T-cell (primary cell): ENCODE measurements at regions not wholly inside any gene's neighbourhood (a gene's known extent, or its start where the extent isn't known, plus 50 kb on each side); places are given as distances from the start of the nearest gene placed in this dataset.

Experiments used
- ATAC-seq, 4 experiments: fragments of 200-7000 bp in 3 of 4; fragments of 150-1000 bp in 1 of 4; cut with Tn5 transposase; replicated peaks in 1 of 4; 1 replicate in 3 of 4; 2 replicates in 1 of 4; pipeline ENCODE4 v1.10.0; 2021; ENCODE audit warnings: moderate library complexity in 3 of 4, mild to moderate bottlenecking in 2 of 4, moderate number of reproducible peaks in 1 of 4
- CTCF ChIA-PET, 2 donors: fragments of 300-600 bp; sonication (Branson Sonifier 250); formaldehyde crosslinking; loops; one replicate each; lab custom pipeline; 2022; ENCODE audit warnings: antibody characterized with exemption in 2 of 2; lab: Charles Lee
- POLR2A ChIA-PET, 2 donors: fragments of 300-600 bp; sonication (Branson Sonifier 250); formaldehyde crosslinking; loops; one replicate each; lab custom pipeline; 2022; ENCODE audit warnings: antibody characterized with exemption in 2 of 2; lab: Charles Lee
- DNase-seq, 35 experiments: peaks; one replicate each; pipeline versions ENCODE4 v3.0.0 to v3.0.0-alpha.2; 2013 to 2023
- H3K27ac ChIP-seq: one replicate; pipeline ENCODE4 v1.5.1; 2013; ENCODE audit warnings: low read length
- H3K27me3 ChIP-seq, 2 experiments: replicated peaks in 1 of 2; 1 replicate in 1 of 2; 2 replicates in 1 of 2; pipeline versions ENCODE4 v1.6.1 to v1.7.0; 2013; ENCODE audit warnings: low read length in 1 of 2, mixed read lengths in 1 of 2; ENCODE audit not compliant: control insufficient read depth in 2 of 2, insufficient read depth in 2 of 2; ENCODE audit errors: extremely low read depth in 1 of 2
- H3K36me3 ChIP-seq, 2 donors: 1 replicate in 1 of 2; 2 replicates in 1 of 2; pipeline versions ENCODE4 v1.6.1 to v1.7.0; 2013; ENCODE audit warnings: low read length in 1 of 2; ENCODE audit not compliant: control insufficient read depth in 2 of 2, insufficient read depth in 1 of 2; ENCODE audit errors: extremely low read depth in 1 of 2
- H3K4me1 ChIP-seq, 2 experiments: 1 replicate in 1 of 2; 2 replicates in 1 of 2; pipeline versions ENCODE4 v1.6.1 to v1.7.0; 2013; ENCODE audit warnings: low read length in 2 of 2, mixed read lengths in 1 of 2; ENCODE audit not compliant: insufficient read depth in 2 of 2, control insufficient read depth in 1 of 2; ENCODE audit errors: extremely low read depth in 1 of 2
- H3K4me3 ChIP-seq, 2 donors: 1 replicate in 1 of 2; 2 replicates in 1 of 2; pipeline versions ENCODE4 v1.5.1 to v1.7.0; 2013; ENCODE audit warnings: mild to moderate bottlenecking in 2 of 2, low read length in 1 of 2, moderate library complexity in 1 of 2; ENCODE audit not compliant: control insufficient read depth in 1 of 2; ENCODE audit errors: extremely low read depth in 1 of 2
- H3K9me3 ChIP-seq: 2 replicates; pipeline ENCODE4 v1.7.0; 2013
- H3K27ac Mint-ChIP-seq, 2 donors: one replicate each; pipeline ENCODE4 v1.8.0; 2020 to 2021; ENCODE audit warnings: mild to moderate bottlenecking in 2 of 2, mixed read lengths in 2 of 2
- H3K27me3 Mint-ChIP-seq, 2 donors: one replicate each; pipeline ENCODE4 v1.8.0; 2021 to 2022; ENCODE audit warnings: mixed read lengths in 2 of 2
- H3K36me3 Mint-ChIP-seq: one replicate; pipeline ENCODE4 v1.8.0; 2021; ENCODE audit warnings: mixed read lengths
- H3K4me1 Mint-ChIP-seq, 3 donors: one replicate each; pipeline ENCODE4 v1.8.0; 2020 to 2022; ENCODE audit warnings: mixed read lengths in 3 of 3, mild to moderate bottlenecking in 1 of 3
- H3K4me3 Mint-ChIP-seq, 3 donors: one replicate each; pipeline ENCODE4 v1.8.0; 2020 to 2022; ENCODE audit warnings: mild to moderate bottlenecking in 3 of 3, mixed read lengths in 3 of 3, moderate library complexity in 3 of 3
- H3K9me3 Mint-ChIP-seq, 3 donors: one replicate each; pipeline ENCODE4 v1.8.0; 2020 to 2022; ENCODE audit warnings: mixed read lengths in 3 of 3
- WGBS: methylation state at CpG from one replicate; pipeline ENCODE4 v1.1.5; 2013; ENCODE audit warnings: missing lambda C conversion rate; ENCODE audit not compliant: insufficient coverage; 5-methylcytosine and 5-hydroxymethylcytosine counted together

DNA sequence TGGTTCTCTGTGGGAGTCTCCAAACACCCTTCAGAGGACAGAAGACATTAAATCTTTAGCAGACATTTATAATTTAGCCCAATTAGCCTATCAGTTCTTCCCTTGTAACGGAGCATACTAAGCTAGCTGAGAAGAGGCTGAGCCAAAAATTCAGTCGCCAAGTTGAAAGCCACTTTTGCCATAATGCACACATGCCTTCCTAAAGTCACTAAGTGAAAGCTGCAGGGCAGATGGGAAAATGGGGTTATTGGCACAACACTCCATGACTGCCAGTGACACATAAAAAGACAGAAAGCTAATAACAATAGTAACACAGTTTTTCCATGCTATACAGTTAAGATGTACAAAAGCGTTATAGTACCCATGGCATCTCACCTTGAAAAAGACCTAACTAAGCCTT, 176.2 kb downstream of the DIRAS2 start:
- no peak for DNase-seq
- H3K27ac Mint-ChIP-seq: no peak overlapping the region
- Histone ChIP-seq H3K4me3 (no peak overlapping the region), H3K27ac (no peak overlapping the region), H3K4me1 (no peaks in the 10 kb centered on the region), H3K9me3 (no peaks in the 10 kb centered on the region), H3K27me3 (peaks cover 2 to 6% of the 10 kb centered on the region in 2 experiments), H3K36me3 (no peaks in the 10 kb centered on the region)
- no peak for ATAC-seq
- no peaks in the 10 kb centered on the region for H3K9me3 Mint-ChIP-seq
- ChIA-PET CTCF (no interaction called here), POLR2A (no interaction called here)
- H3K4me1 Mint-ChIP-seq: no peaks in the 10 kb centered on the region
- no CpG with 5 or more reads among the region's 3 CpGs for WGBS
- H3K4me3 Mint-ChIP-seq: no peak overlapping the region
- H3K36me3 Mint-ChIP-seq: no peaks in the 10 kb centered on the region
- H3K27me3 Mint-ChIP-seq: peaks cover 0 to 9% of the 10 kb centered on the region in 2 donors

DNA sequence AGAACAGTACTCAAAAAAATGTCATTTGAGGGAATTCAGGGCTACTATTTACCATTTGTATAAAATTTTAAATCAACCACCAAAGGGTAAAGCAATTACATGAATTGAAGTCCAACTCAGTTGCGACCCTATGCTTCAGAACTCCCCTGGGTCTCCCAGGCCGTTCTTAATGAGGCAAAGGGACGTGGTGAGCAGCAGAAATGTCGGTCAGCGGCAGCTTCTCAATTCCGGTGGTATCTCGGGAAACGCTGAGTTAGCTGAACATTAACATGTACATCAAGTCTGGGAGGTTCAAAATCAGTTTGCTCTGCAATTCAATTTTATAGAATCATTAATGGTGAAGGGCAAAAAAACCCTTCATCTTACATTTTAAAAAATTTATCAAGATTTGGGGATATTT, 173.2 kb downstream of the DIRAS2 start:
- no peaks in the 10 kb centered on the region for H3K36me3 Mint-ChIP-seq
- CTCF ChIA-PET: no interaction called here
- Histone ChIP-seq H3K4me3 (no peak overlapping the region), H3K27ac (no peak overlapping the region), H3K36me3 (no peaks in the 10 kb centered on the region), H3K9me3 (no peaks in the 10 kb centered on the region), H3K4me1 (no peaks in the 10 kb centered on the region), H3K27me3 (peaks cover 2 to 3% of the 10 kb centered on the region in 2 experiments)
- H3K4me3 Mint-ChIP-seq: no peak overlapping the region
- WGBS: 100% methylated on average over 2 of the region's 8 CpGs
- DNase-seq (no peak), ATAC-seq (no peak)
- POLR2A ChIA-PET: no interaction called here
- H3K9me3 Mint-ChIP-seq: no peaks in the 10 kb centered on the region
- no peak overlapping the region for H3K27ac Mint-ChIP-seq
- peaks cover 5 to 10% of the 10 kb centered on the region in 2 donors for H3K27me3 Mint-ChIP-seq
- H3K4me1 Mint-ChIP-seq: no peaks in the 10 kb centered on the region

DNA sequence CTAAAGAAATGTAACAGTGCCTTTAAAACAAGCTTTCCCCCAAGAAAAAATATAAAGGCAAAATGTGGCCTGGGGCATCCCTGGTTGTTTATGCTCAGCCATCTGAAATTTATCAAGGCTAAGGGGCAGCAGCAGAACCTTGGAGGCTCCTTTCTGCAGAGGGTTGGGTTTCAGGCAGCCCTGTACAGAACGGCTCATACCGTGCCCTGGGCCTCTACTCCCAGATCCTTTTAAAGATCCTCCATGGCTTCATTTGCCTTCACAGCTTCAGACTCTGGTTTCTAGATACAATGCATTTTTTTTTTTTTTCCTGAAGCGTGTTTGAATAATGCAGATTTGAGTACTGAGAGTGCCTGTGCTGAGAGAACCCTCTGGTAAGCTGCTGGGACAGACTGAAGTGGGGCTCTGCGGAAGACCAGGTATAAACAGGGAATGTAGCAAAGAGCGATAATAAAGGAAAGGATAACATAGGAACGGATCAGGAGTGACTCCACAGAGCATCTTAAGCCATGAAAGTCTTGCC, 172.7 kb downstream of the DIRAS2 start:
- H3K27me3 Mint-ChIP-seq: peaks cover 6 to 10% of the 10 kb centered on the region in 2 donors

DNA sequence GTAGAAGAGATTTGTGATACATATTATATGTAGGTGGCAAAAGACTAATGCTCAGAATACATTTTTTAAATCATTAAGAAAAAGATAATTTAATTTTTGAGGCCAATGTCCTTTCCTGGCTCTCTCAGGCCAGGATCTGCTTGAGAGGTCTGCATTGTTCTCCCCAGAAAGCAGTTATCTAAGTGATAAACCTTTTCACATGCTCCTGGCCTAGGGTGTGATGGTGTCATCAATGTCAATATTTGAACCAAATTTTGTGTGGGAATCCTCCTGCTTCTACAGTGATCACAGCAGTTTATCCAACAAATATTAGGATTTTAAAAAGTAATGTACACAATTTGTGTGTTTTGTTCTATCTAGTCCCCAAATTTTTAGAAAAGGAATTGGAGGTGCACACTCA, 166.6 kb downstream of the DIRAS2 start:
- H3K27ac Mint-ChIP-seq: no peak overlapping the region
- CTCF ChIA-PET: no interaction called here
- no peak for DNase-seq
- peaks cover under 1 to 8% of the 10 kb centered on the region in 2 experiments for H3K27me3 ChIP-seq
- POLR2A ChIA-PET: no interaction called here
- no peaks in the 10 kb centered on the region for H3K36me3 Mint-ChIP-seq
- no peaks in the 10 kb centered on the region for H3K36me3 ChIP-seq
- H3K4me1 ChIP-seq: no peaks in the 10 kb centered on the region
- H3K4me3 Mint-ChIP-seq: no peak overlapping the region
- H3K4me1 Mint-ChIP-seq: no peaks in the 10 kb centered on the region
- H3K9me3 Mint-ChIP-seq: no peaks in the 10 kb centered on the region
- no peaks in the 10 kb centered on the region for H3K9me3 ChIP-seq
- peaks cover 10 to 11% of the 10 kb centered on the region in 2 donors for H3K27me3 Mint-ChIP-seq
- ATAC-seq: no peak
- no peak overlapping the region for H3K4me3 ChIP-seq
- H3K27ac ChIP-seq: no peak overlapping the region

More for the DNA sequence above, 172.7 kb downstream of the DIRAS2 start:
- Mint-ChIP-seq H3K4me3 (no peak overlapping the region), H3K27ac (no peak overlapping the region), H3K9me3 (no peaks in the 10 kb centered on the region), H3K4me1 (no peaks in the 10 kb centered on the region), H3K36me3 (no peaks in the 10 kb centered on the region)
- Histone ChIP-seq H3K4me1 (no peaks in the 10 kb centered on the region), H3K27me3 (peaks cover 2 to 3% of the 10 kb centered on the region in 2 experiments), H3K9me3 (no peaks in the 10 kb centered on the region), H3K4me3 (no peak overlapping the region), H3K27ac (no peak overlapping the region), H3K36me3 (no peaks in the 10 kb centered on the region)
- WGBS: 100% methylated on average over 2 of the region's 6 CpGs
- ChIA-PET CTCF (no interaction called here), POLR2A (no interaction called here)
- DNase-seq (no peak), ATAC-seq (no peak)

DNA sequence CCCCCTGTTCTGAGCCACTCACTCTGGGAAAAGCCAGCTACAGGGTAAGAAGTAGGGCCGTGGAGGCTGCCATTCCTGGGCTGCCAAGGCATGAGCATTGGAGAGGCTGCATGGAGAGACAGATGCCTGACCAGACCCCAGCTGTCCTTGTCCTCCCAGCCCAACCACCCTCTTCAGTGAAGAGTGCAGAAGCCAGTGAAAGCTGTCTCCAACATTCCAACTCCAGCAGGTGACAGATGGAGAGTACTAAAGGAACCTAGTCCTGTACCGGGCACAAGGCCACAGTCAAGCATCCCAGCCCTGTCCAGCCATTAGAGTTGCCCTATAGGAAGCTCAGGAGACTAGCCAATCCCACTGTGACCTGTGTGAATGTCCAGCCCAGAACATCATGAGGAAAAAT, 165.1 kb downstream of the DIRAS2 start:
- Histone ChIP-seq H3K4me1 (no peaks in the 10 kb centered on the region), H3K9me3 (no peaks in the 10 kb centered on the region), H3K4me3 (no peak overlapping the region), H3K27ac (no peak overlapping the region), H3K27me3 (peaks cover 0 to 8% of the 10 kb centered on the region in 2 experiments), H3K36me3 (no peaks in the 10 kb centered on the region)
- Mint-ChIP-seq H3K36me3 (no peaks in the 10 kb centered on the region), H3K9me3 (no peaks in the 10 kb centered on the region), H3K27ac (no peak overlapping the region), H3K27me3 (peaks cover 4 to 8% of the 10 kb centered on the region in 2 donors), H3K4me1 (no peaks in the 10 kb centered on the region), H3K4me3 (no peak overlapping the region)
- ATAC-seq: no peak
- CTCF ChIA-PET: no interaction called here
- WGBS: no CpG with 5 or more reads among the region's 2 CpGs
- POLR2A ChIA-PET: no interaction called here
- no peak for DNase-seq

DNA sequence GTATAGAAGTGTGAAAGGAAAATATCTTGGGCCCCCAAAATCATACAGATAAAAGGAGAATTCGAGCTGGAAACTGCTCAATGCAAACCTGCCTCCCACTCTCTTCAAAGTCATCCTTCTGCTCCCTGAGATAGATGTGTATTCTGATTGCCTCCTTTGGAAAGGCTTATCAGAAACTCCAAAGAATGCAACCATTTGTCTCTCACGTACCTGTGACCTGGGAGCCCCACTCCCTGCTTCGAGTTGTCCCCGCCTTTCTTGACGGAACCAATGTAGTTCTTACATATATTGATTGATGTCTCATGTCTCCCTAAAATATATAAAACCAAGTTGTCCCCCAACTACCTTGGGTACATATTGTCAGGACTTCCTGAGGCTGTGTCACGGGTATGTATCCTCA, 163.8 kb downstream of the DIRAS2 start:
- ATAC-seq (no peak), DNase-seq (no peak)
- no peaks in the 10 kb centered on the region for H3K36me3 ChIP-seq
- POLR2A ChIA-PET: no interaction called here
- H3K27me3 ChIP-seq: peaks cover 2 to 8% of the 10 kb centered on the region in 2 experiments
- no peaks in the 10 kb centered on the region for H3K9me3 ChIP-seq
- no peak overlapping the region for H3K27ac ChIP-seq
- Mint-ChIP-seq H3K4me1 (no peaks in the 10 kb centered on the region), H3K9me3 (no peaks in the 10 kb centered on the region), H3K4me3 (no peak overlapping the region), H3K27ac (no peak overlapping the region), H3K27me3 (peaks cover 4 to 8% of the 10 kb centered on the region in 2 donors), H3K36me3 (no peaks in the 10 kb centered on the region)
- no peak overlapping the region for H3K4me3 ChIP-seq
- H3K4me1 ChIP-seq: no peaks in the 10 kb centered on the region
- WGBS: 79% methylated on average over 4 of the region's 6 CpGs
- CTCF ChIA-PET: no interaction called here

DNA sequence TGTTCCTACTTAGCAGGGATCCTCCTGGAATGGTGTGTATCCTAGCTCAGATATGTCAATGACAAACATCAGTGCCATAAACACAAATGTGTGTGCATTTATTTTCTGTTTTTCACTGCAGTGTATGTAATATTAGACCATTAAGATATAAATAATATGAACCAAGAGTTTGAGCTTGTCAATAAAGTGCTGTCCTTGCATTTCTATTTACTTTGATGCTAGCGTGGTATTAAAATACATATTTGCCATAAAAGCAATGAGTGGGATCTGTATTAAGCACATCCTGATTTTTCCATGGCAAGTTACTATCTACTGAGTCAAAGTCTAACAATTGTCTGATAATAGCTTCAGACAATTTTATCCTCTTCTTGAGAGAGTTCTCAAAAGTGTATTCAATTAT, 157.6 kb downstream of the DIRAS2 start:
- no CpG with 5 or more reads among the region's 1 CpG for WGBS
- POLR2A ChIA-PET: no interaction called here

More for the DNA sequence above, 157.6 kb downstream of the DIRAS2 start:
- no peaks in the 10 kb centered on the region for H3K4me1 ChIP-seq
- DNase-seq (no peak), ATAC-seq (no peak)
- no peak overlapping the region for H3K27ac ChIP-seq
- no peak overlapping the region for H3K27ac Mint-ChIP-seq
- CTCF ChIA-PET: no interaction called here
- H3K27me3 Mint-ChIP-seq: peaks cover 1 to 15% of the 10 kb centered on the region in 2 donors
- peaks cover 4 to 7% (median 5%) of the 10 kb centered on the region in 3 donors for H3K9me3 Mint-ChIP-seq
- H3K36me3 ChIP-seq: no peaks in the 10 kb centered on the region
- H3K9me3 ChIP-seq: no peaks in the 10 kb centered on the region
- no peaks in the 10 kb centered on the region for H3K4me1 Mint-ChIP-seq
- peaks cover 2 to 5% of the 10 kb centered on the region in 2 experiments for H3K27me3 ChIP-seq
- no peak overlapping the region for H3K4me3 ChIP-seq
- H3K36me3 Mint-ChIP-seq: no peaks in the 10 kb centered on the region
- H3K4me3 Mint-ChIP-seq: no peak overlapping the region
